Prostate gland (tissue), 2 donors: ENCODE measurements at regions not wholly inside any gene's neighbourhood (a gene's known extent, or its start where the extent isn't known, plus 50 kb on each side); places are given as distances from the start of the nearest gene placed in this dataset.
A peak's percentile ranks its signal among the peaks of the same experiment; 100 is the strongest.

Source experiments
- DNase-seq: peaks from one replicate; pipeline ENCODE4 v3.0.0-alpha.2; 2019; ENCODE audit warnings: low spot score
- H3K27ac ChIP-seq, 2 donors: fragments of 200-600 bp; sonication (generic); 2 replicates each; pipeline ENCODE4 v1.5.1; 2017 to 2019
- H3K27me3 ChIP-seq: fragments of 200-600 bp; sonication (generic); replicated peaks from 2 replicates; pipeline ENCODE4 v1.5.1; 2019; ENCODE audit not compliant: insufficient read depth
- H3K36me3 ChIP-seq, 2 donors: fragments of 200-600 bp; sonication (generic); 1 replicate in 1 of 2; 2 replicates in 1 of 2; pipeline versions ENCODE4 v1.5.1 to v1.8.1; 2017 to 2019
- H3K4me1 ChIP-seq: fragments of 200-600 bp; sonication (generic); replicated peaks from 2 replicates; pipeline ENCODE4 v1.5.1; 2019
- H3K4me3 ChIP-seq, 2 donors: fragments of 200-600 bp; sonication (generic); 2 replicates each; pipeline ENCODE4 v1.5.1; 2017 to 2019
- H3K9me3 ChIP-seq: fragments of 200-600 bp; sonication (generic); 2 replicates; pipeline ENCODE4 v1.5.1; 2017
- CTCF ChIP-seq, 4 experiments: fragments of 200-600 bp in 2 of 4; fragments of 450-650 bp in 2 of 4; sonication (generic) in 2 of 4; IDR thresholded peaks; 1 replicate in 3 of 4; 2 replicates in 1 of 4; pipeline ENCODE4 v1.5.1; 2016 to 2019; ENCODE audit warnings: antibody characterized with exemption in 4 of 4, mild to moderate bottlenecking in 2 of 4, moderate library complexity in 2 of 4
- POLR2A ChIP-seq: fragments of 450-650 bp; IDR thresholded peaks from one replicate; pipeline ENCODE4 v1.6.1; 2016; ENCODE audit warnings: antibody characterized with exemption, mild to moderate bottlenecking
- POLR2AphosphoS5 ChIP-seq: sonication (generic); formaldehyde crosslinking; IDR thresholded peaks from one replicate; pipeline ENCODE4 v1.6.1; 2017; ENCODE audit warnings: antibody characterized with exemption
- WGBS: methylation state at CpG from one replicate; pipeline ENCODE4 v1.1.5; 2018; 5-methylcytosine and 5-hydroxymethylcytosine counted together
- intact Hi-C: fragments of 100-400 bp; cut with DNase I; formaldehyde crosslinking; loops from one replicate; pipeline ENCODE4 v1.14.2; 2022

GRCh38 chr1:187819086-187819485 lies 990.3 kb downstream of the PLA2G4A start:
- WGBS, result 53% methylated on average over 5 of the region's 5 CpGs
- H3K27me3 ChIP-seq, result no peaks in the 10 kb centered on the region
- no peak overlapping the region for H3K27ac ChIP-seq
- H3K36me3 ChIP-seq, result no peaks in the 10 kb centered on the region
- intact Hi-C loops, result no loop called here
- no peaks in the 10 kb centered on the region for H3K9me3 ChIP-seq
- DNase-seq, result no peak
- TF ChIP-seq CTCF (IDR thresholded peaks at IDR 0.05) (no peak), POLR2A (no peak)
- no peaks in the 10 kb centered on the region for H3K4me1 ChIP-seq
- H3K4me3 ChIP-seq, result no peak overlapping the region

- DNase-seq, result no peak
- Histone ChIP-seq H3K36me3 (no peaks in the 10 kb centered on the region), H3K9me3 (no peaks in the 10 kb centered on the region), H3K4me1 (no peaks in the 10 kb centered on the region), H3K27me3 (no peaks in the 10 kb centered on the region), H3K27ac (no peak overlapping the region), H3K4me3 (no peak overlapping the region)
- TF ChIP-seq CTCF (IDR thresholded peaks at IDR 0.05) (no peak), POLR2A (no peak), POLR2AphosphoS5 (no peak)
- intact Hi-C loops, result no loop called here
- 93% methylated on average over 12 of the region's 12 CpGs for WGBS
These were observed 1007.8 kb downstream of the PLA2G4A start for GRCh38 chr1:187836557-187836956.

GRCh38 chr1:187837787-187838186 lies 1009.0 kb downstream of the PLA2G4A start:
- no peaks in the 10 kb centered on the region for H3K4me1 ChIP-seq
- peak overlapping the region in 1 of 2 donors; percentile 6 for H3K27ac ChIP-seq
- H3K4me3 ChIP-seq, result no peak overlapping the region
- WGBS, result 27% methylated on average over 2 of the region's 2 CpGs
- DNase-seq, result peak; percentile 65
- H3K36me3 ChIP-seq, result no peaks in the 10 kb centered on the region
- H3K9me3 ChIP-seq, result no peaks in the 10 kb centered on the region
- intact Hi-C loops, result no loop called here
- TF ChIP-seq POLR2AphosphoS5 (peak; percentile 71), CTCF (IDR thresholded peaks at IDR 0.05) (no peak)
- H3K27me3 ChIP-seq, result no peaks in the 10 kb centered on the region

GRCh38 chr1:187838335-187839293 lies 1009.9 kb downstream of the PLA2G4A start:
- no peaks in the 10 kb centered on the region for H3K36me3 ChIP-seq
- H3K27me3 ChIP-seq, result no peaks in the 10 kb centered on the region
- no peak overlapping the region for H3K4me3 ChIP-seq
- intact Hi-C loops, result no loop called here
- no peak for DNase-seq
- TF ChIP-seq CTCF (IDR thresholded peaks at IDR 0.05) (no peak), POLR2AphosphoS5 (no peak), POLR2A (no peak)
- no peaks in the 10 kb centered on the region for H3K9me3 ChIP-seq
- H3K27ac ChIP-seq, result no peak overlapping the region
- no peaks in the 10 kb centered on the region for H3K4me1 ChIP-seq
- 26% methylated on average over 7 of the region's 7 CpGs for WGBS

GRCh38 chr1:187839873-187840272 lies 1011.1 kb downstream of the PLA2G4A start:
- WGBS, result 63% methylated on average over 2 of the region's 2 CpGs
- no peak for DNase-seq
- no peaks in the 10 kb centered on the region for H3K27me3 ChIP-seq
- H3K36me3 ChIP-seq, result no peaks in the 10 kb centered on the region
- TF ChIP-seq POLR2A (no peak), POLR2AphosphoS5 (no peak), CTCF (IDR thresholded peaks at IDR 0.05) (no peak)
- H3K4me3 ChIP-seq, result no peak overlapping the region
- no peaks in the 10 kb centered on the region for H3K9me3 ChIP-seq
- H3K27ac ChIP-seq, result no peak overlapping the region
- intact Hi-C loops, result no loop called here
- H3K4me1 ChIP-seq, result no peaks in the 10 kb centered on the region
